GM12892 (cell line): ENCODE measurements at regions not wholly inside any gene's neighbourhood (a gene's known extent, or its start where the extent isn't known, plus 50 kb on each side); places are given as distances from the start of the nearest gene placed in this dataset.
"Not testable (repeated sequence)": the region's sequence is repeated elsewhere in the genome, so short reads cannot be mapped to it uniquely, and the experiment has no call there.

Source experiments
- POLR2A ChIP-seq: IDR thresholded peaks from 2 replicates; pipeline ENCODE4 v1.6.1; 2011; ENCODE audit warnings: low read depth, low read length, control low read depth
- POLR2AphosphoS5 ChIP-seq: IDR thresholded peaks from 2 replicates; pipeline ENCODE4 v1.6.1; 2011; ENCODE audit warnings: low read depth, low read length, control low read depth
- TAF1 ChIP-seq: IDR thresholded peaks from 2 replicates; pipeline ENCODE4 v1.6.1; 2011; ENCODE audit warnings: low read depth, mild to moderate bottlenecking, control low read depth, low read length, borderline replicate concordance

DNA sequence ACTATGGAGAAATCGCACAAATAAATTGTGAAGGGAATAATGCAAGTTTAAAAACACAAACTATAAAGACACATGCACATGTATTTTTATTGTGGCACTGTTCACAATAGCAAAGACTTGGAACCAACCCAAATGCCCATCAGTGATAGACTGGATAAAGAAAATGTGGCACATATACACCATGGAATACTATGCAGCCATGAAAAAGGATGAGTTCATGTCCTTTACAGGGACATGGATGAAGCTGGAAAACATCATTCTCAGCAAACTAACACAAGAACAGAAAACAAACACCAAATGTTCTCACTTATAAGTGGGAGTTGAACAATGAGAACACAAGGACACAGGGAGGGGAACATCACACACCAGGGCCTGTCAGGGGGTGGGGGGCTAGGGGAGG, 100.9 kb upstream of the RGPD4 start:
- TF ChIP-seq POLR2AphosphoS5, POLR2A, TAF1: not testable (repeated sequence)
